ENCODE measurements at regions not wholly inside any gene's neighbourhood (a gene's known extent, or its start where the extent isn't known, plus 50 kb on each side); places are given as distances from the start of the nearest gene placed in this dataset.

DNA sequence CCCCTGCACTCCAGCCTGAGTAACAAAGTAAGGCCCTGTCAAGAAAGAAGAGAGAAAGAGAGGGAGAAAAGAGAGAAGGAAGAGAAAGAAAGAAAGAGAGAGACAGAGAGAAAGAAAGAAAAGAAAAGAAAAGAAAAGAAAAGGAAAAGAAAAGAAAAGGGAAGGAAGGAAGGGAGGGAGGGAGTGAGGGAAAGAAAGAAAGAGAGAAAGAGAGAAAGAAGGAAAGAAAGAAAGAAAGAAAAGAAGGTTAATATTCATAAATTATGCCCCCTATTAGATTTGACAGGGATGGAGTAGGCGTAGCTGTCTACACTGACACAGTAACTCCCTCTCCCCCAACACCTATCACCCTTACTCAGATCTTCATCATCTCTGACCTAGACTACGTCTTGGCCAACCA lies 202.3 kb downstream of the SP3 start:
- 60 to 100% (median 80%) methylated on average over 1 to 2 of the region's 2 CpGs; no CpG with 5 or more reads in 3 of the 10 experiments for WGBS, 10 experiments
- no peak for ATAC-seq (replicated peaks in 6 of 8)
- Histone ChIP-seq H3K4me1 (replicated peaks in 1 of 2) (peaks cover 7 to 40% of the 10 kb centered on the region in 2 donors), H3K4me3 (no peak overlapping the region), H3K27ac (no peak overlapping the region)
- in situ Hi-C loops (cut with MboI; ENCODE audit: low pct_unique_long_range_greater_than_20kb in 2 of 9, low sequenced_read_pairs in 9 of 9, unreplicated experiment in 9 of 9), result loop anchor here in 1 of 9 experiments (25.0 kb wide), 1 partner anchor 574 kb away; the partner anchor contains the start of gene SP9

DNA sequence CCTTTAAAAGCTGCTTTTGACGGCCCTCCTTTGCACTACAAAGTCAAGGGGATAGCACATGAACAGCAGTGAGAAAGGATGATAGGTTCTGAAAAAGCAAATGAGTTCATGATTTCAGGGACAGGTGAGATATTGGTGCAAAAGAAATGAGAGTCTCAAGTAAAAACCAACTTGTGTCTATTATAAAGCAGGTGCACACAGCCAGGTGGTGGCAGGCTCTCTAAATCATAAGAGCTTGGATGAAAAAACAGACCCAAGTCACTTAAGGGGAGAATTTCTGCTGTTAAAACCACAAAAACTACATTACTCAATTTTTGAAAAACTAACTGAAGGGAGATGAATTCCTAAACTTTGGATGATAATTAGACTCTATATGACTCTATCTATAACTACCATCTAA lies 201.5 kb downstream of the SP3 start:
- WGBS, 10 experiments, result 80 to 100% (median 100%) methylated on average over 1 of the region's 1 CpG; no CpG with 5 or more reads in 6 of the 10 experiments
- ATAC-seq (replicated peaks in 6 of 8), result no peak
- in situ Hi-C loops (cut with MboI; ENCODE audit: low pct_unique_long_range_greater_than_20kb in 2 of 9, low sequenced_read_pairs in 9 of 9, unreplicated experiment in 9 of 9), result loop anchor here in 1 of 9 experiments (25.0 kb wide), 1 partner anchor 574 kb away; the partner anchor contains the start of gene SP9
- H3K27ac ChIP-seq, result no peak overlapping the region
- no peak overlapping the region for H3K4me3 ChIP-seq
- H3K4me1 ChIP-seq (replicated peaks in 1 of 2), result peaks cover 7 to 36% of the 10 kb centered on the region in 2 donors

GRCh38 chr2:173764094-173764493 lies 201.1 kb downstream of the SP3 start:
- Histone ChIP-seq H3K4me3 (no peak overlapping the region), H3K27ac (no peak overlapping the region), H3K4me1 (replicated peaks in 1 of 2) (peaks cover 7 to 31% of the 10 kb centered on the region in 2 donors)
- no peak for ATAC-seq (replicated peaks in 6 of 8)
- WGBS, 10 experiments, result 52 to 100% (median 90%) methylated on average over 1 to 4 of the region's 6 CpGs
- in situ Hi-C loops (cut with MboI; ENCODE audit: low pct_unique_long_range_greater_than_20kb in 2 of 9, low sequenced_read_pairs in 9 of 9, unreplicated experiment in 9 of 9), result loop anchor here in 1 of 9 experiments (25.0 kb wide), 1 partner anchor 573 kb away; the partner anchor contains the start of gene SP9

- in situ Hi-C loops (cut with MboI; ENCODE audit: low pct_unique_long_range_greater_than_20kb in 2 of 9, low sequenced_read_pairs in 9 of 9, unreplicated experiment in 9 of 9), result loop anchor here in 1 of 9 experiments (25.0 kb wide), 1 partner anchor 571 kb away; the partner anchor contains the start of gene SP9
- peak in 1 of 8 experiments; percentile 35 for ATAC-seq (replicated peaks in 6 of 8)
These were observed 198.5 kb downstream of the SP3 start for GRCh38 chr2:173766537-173767289.

GRCh38 chr2:173770947-173771678 lies 194.1 kb downstream of the SP3 start:
- in situ Hi-C loops (cut with MboI; ENCODE audit: low pct_unique_long_range_greater_than_20kb in 2 of 9, low sequenced_read_pairs in 9 of 9, unreplicated experiment in 9 of 9), result loop anchor here in 1 of 9 experiments (25.0 kb wide), 1 partner anchor 566 kb away; the partner anchor contains the start of gene SP9
- no peak overlapping the region for H3K4me3 ChIP-seq
- 23 to 100% (median 95%) methylated on average over 2 to 5 of the region's 5 CpGs; no CpG with 5 or more reads in 3 of the 10 experiments for WGBS, 10 experiments
- no peak overlapping the region for H3K27ac ChIP-seq
- no peak for ATAC-seq (replicated peaks in 6 of 8)
- H3K4me1 ChIP-seq (replicated peaks in 1 of 2), result peaks cover 0 to 24% of the 10 kb centered on the region in 2 donors

More at GRCh38 chr2:173766537-173767289, 198.5 kb downstream of the SP3 start:
- H3K4me1 ChIP-seq (replicated peaks in 1 of 2), result peaks cover under 1 to 18% of the 10 kb centered on the region in 2 donors
- H3K4me3 ChIP-seq, result no peak overlapping the region
- peak overlapping the region in 1 of 2 donors; percentile 32 for H3K27ac ChIP-seq
- 20 to 87% (median 83%) methylated on average over 1 to 8 of the region's 8 CpGs; no CpG with 5 or more reads in 3 of the 10 experiments for WGBS, 10 experiments

GRCh38 chr2:173772205-173772604 lies 193.0 kb downstream of the SP3 start:
- ATAC-seq (replicated peaks in 6 of 8), result no peak
- in situ Hi-C loops (cut with MboI; ENCODE audit: low pct_unique_long_range_greater_than_20kb in 2 of 9, low sequenced_read_pairs in 9 of 9, unreplicated experiment in 9 of 9), result loop anchor here in 1 of 9 experiments (25.0 kb wide), 1 partner anchor 565 kb away; the partner anchor contains the start of gene SP9
- 36 to 91% (median 80%) methylated on average over 1 to 3 of the region's 3 CpGs; no CpG with 5 or more reads in 1 of the 10 experiments for WGBS, 10 experiments
- Histone ChIP-seq H3K4me3 (no peak overlapping the region), H3K4me1 (replicated peaks in 1 of 2) (peaks cover 0 to 17% of the 10 kb centered on the region in 2 donors), H3K27ac (no peak overlapping the region)

DNA sequence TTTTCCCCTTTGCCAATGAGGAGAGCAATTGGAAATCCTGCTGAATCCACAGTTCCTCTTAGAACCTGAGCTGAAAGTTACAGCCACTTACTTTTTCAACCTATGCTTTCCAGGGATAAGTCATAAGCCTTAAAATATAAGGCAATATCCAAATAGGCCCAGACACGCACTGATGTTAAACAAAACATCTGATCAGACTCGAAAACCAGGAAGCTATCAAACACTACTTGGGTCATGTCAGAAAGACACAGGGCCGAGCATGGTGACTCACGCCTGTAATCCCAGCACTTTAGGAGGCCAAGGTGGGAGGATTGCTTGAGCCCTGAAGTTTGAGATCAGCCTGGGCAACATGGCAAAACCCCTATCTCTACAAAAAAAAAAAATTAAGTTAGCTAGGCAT lies 192.1 kb downstream of the SP3 start:
- no peak for ATAC-seq (replicated peaks in 6 of 8)
- Histone ChIP-seq H3K4me1 (replicated peaks in 1 of 2) (peaks cover 0 to 12% of the 10 kb centered on the region in 2 donors), H3K4me3 (no peak overlapping the region), H3K27ac (no peak overlapping the region)
- WGBS, 10 experiments, result 60 to 100% (median 89%) methylated on average over 1 to 4 of the region's 4 CpGs; no CpG with 5 or more reads in 3 of the 10 experiments
- in situ Hi-C loops (cut with MboI; ENCODE audit: low pct_unique_long_range_greater_than_20kb in 2 of 9, low sequenced_read_pairs in 9 of 9, unreplicated experiment in 9 of 9), result loop anchor here in 1 of 9 experiments (25.0 kb wide), 1 partner anchor 564 kb away; the partner anchor contains the start of gene SP9

DNA sequence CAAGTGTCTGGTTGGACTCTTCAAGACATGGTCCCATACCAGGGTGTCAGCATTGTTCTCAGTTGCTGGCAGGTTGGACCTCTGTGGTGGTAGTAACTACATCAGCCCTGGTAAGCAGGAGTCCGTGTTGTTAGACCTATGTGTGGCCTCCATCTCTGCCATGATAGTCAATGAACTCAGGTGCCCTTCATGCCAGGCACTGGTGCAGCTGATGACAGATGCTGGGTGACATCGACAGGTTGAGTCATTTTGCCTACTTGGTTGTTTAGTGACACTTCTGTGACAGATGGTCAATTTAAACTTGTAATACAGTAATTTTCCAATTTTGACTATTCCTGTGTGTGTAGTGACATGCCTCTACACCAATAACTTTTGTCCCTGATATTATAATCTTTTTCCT lies 189.7 kb downstream of the SP3 start:
- 43 to 93% (median 50%) methylated on average over 1 to 2 of the region's 2 CpGs; no CpG with 5 or more reads in 7 of the 10 experiments for WGBS, 10 experiments
- ATAC-seq (replicated peaks in 6 of 8), result peak in 1 of 8 experiments; percentile 9
- no peak overlapping the region for H3K27ac ChIP-seq
- in situ Hi-C loops (cut with MboI; ENCODE audit: low pct_unique_long_range_greater_than_20kb in 2 of 9, low sequenced_read_pairs in 9 of 9, unreplicated experiment in 9 of 9), result no loop called here
- peaks cover 0 to 12% of the 10 kb centered on the region in 2 donors for H3K4me1 ChIP-seq (replicated peaks in 1 of 2)
- H3K4me3 ChIP-seq, result no peak overlapping the region

DNA sequence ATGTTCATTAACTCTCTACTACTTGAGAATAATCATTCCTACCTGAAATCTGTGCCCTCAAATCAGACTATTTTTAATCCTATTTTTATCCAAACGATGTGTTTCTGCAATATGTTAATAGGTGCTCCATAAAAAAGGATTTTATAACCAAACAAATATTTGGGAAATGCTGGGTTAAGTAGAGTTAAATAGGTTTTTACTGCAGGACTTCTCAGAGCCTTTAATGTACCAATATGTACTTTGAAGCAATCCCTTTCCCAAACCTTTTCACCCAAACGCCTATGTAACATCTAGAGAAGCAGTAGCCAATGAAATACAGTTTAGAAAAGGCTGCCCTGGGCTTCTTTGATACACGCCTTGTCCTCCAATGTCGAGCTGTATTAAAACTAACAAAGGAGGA lies 182.5 kb downstream of the SP3 start:
- in situ Hi-C loops (cut with MboI; ENCODE audit: low pct_unique_long_range_greater_than_20kb in 2 of 9, low sequenced_read_pairs in 9 of 9, unreplicated experiment in 9 of 9), result no loop called here
- 0 to 100% (median 71%) methylated on average over 1 to 4 of the region's 4 CpGs; no CpG with 5 or more reads in 1 of the 10 experiments for WGBS, 10 experiments

DNA sequence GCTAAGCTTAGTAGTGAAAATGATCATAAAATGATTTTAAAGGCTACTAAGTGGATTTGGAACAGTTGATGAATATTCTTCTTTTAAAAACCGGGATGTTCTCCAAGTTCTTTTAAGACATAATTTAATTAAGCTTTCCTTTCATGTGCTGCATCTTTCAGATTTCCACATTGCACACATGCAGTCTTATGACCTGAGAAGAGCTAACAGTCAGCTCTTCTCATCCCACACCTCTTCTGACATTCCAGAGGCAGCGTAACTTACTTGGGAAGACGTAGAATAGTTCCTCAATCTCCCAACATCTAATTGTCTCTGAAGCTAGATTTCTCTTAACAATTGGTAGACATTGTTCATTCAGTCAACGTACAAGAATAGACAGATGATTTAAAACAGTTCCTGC lies 181.8 kb downstream of the SP3 start:
- in situ Hi-C loops (cut with MboI; ENCODE audit: low pct_unique_long_range_greater_than_20kb in 2 of 9, low sequenced_read_pairs in 9 of 9, unreplicated experiment in 9 of 9), result no loop called here
- no peaks in the 10 kb centered on the region for H3K4me1 ChIP-seq (replicated peaks in 1 of 2)
- H3K27ac ChIP-seq, result no peak overlapping the region
- no peak overlapping the region for H3K4me3 ChIP-seq
- peak in 1 of 8 experiments; percentile 26 for ATAC-seq (replicated peaks in 6 of 8)
- WGBS, 10 experiments, result 0 to 92% (median 57%) methylated on average over 1 to 4 of the region's 4 CpGs; no CpG with 5 or more reads in 3 of the 10 experiments

More for the DNA sequence above, 182.5 kb downstream of the SP3 start:
- no peak overlapping the region for H3K27ac ChIP-seq
- ATAC-seq (replicated peaks in 6 of 8), result no peak
- H3K4me1 ChIP-seq (replicated peaks in 1 of 2), result no peaks in the 10 kb centered on the region
- no peak overlapping the region for H3K4me3 ChIP-seq

GRCh38 chr2:173785813-173786212 lies 179.4 kb downstream of the SP3 start:
- no peak for ATAC-seq (replicated peaks in 6 of 8)
- 30 to 100% (median 86%) methylated on average over 1 to 3 of the region's 3 CpGs for WGBS, 10 experiments
- no peaks in the 10 kb centered on the region for H3K4me1 ChIP-seq (replicated peaks in 1 of 2)
- in situ Hi-C loops (cut with MboI; ENCODE audit: low pct_unique_long_range_greater_than_20kb in 2 of 9, low sequenced_read_pairs in 9 of 9, unreplicated experiment in 9 of 9), result no loop called here
- H3K27ac ChIP-seq, result no peak overlapping the region
- H3K4me3 ChIP-seq, result no peak overlapping the region

DNA sequence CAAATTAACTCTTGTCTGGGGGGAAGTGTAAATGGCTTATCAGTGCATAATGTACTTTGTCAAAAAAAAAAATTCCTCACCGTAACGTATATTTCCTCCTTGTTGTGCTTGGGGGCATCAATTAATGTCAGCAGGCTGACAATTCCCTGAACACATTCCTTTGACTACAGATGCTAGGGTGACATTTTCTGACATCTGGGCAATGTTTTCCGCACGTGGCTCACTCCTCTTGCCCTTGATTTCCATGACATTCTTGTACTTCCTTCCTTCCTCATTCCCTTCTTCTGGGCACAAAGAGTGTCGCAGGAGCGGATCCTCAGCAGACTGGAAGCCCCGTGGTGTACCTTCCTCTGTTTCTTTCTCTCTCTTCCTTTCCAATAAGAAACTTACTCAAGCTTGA lies 173.7 kb downstream of the SP3 start:
- in situ Hi-C loops (cut with MboI; ENCODE audit: low pct_unique_long_range_greater_than_20kb in 2 of 9, low sequenced_read_pairs in 9 of 9, unreplicated experiment in 9 of 9), result no loop called here

More for the DNA sequence above, 173.7 kb downstream of the SP3 start:
- no peak for ATAC-seq (replicated peaks in 6 of 8)
- WGBS, 10 experiments, result 11 to 87% (median 66%) methylated on average over 2 to 7 of the region's 7 CpGs; no CpG with 5 or more reads in 1 of the 10 experiments
- peaks cover 4 to 8% of the 10 kb centered on the region in 2 donors for H3K4me1 ChIP-seq (replicated peaks in 1 of 2)
- H3K4me3 ChIP-seq, result no peak overlapping the region
- H3K27ac ChIP-seq, result no peak overlapping the region
